Stomach (tissue), 8 donors: ENCODE measurements at regions not wholly inside any gene's neighbourhood (a gene's known extent, or its start where the extent isn't known, plus 50 kb on each side); places are given as distances from the start of the nearest gene placed in this dataset.
"Not testable (repeated sequence)": the region's sequence is repeated elsewhere in the genome, so short reads cannot be mapped to it uniquely, and the experiment has no call there.

ENCODE experiments used
- DNase-seq, 2 donors: peaks; one replicate each; pipeline versions ENCODE4 v3.0.0 to v3.0.0-alpha.2; 2013 to 2019
- H3K27ac ChIP-seq, 5 donors: fragments of 200-600 bp in 4 of 5; sonication (generic) in 4 of 5; one replicate each; pipeline ENCODE4 v1.5.1; 2013 to 2019; ENCODE audit warnings: mild to moderate bottlenecking in 1 of 5, moderate library complexity in 1 of 5
- H3K27me3 ChIP-seq, 3 donors: fragments of 200-600 bp; sonication (generic); one replicate each; pipeline ENCODE4 v1.5.1; 2017 to 2019; ENCODE audit warnings: mixed run types in 1 of 3
- H3K36me3 ChIP-seq, 4 donors: fragments of 200-600 bp; sonication (generic); 1 replicate in 3 of 4; 2 replicates in 1 of 4; pipeline ENCODE4 v1.5.1; 2016 to 2019
- H3K4me1 ChIP-seq, 4 donors: fragments of 200-600 bp; sonication (generic); one replicate each; pipeline ENCODE4 v1.5.1; 2016 to 2019
- H3K4me3 ChIP-seq, 4 donors: fragments of 200-600 bp; sonication (generic) in 3 of 4; one replicate each; pipeline ENCODE4 v1.5.1; 2016 to 2019; ENCODE audit warnings: mild to moderate bottlenecking in 1 of 4
- H3K9me3 ChIP-seq, 4 donors: fragments of 200-600 bp; sonication (generic); one replicate each; pipeline ENCODE4 v1.5.1; 2016 to 2019
- EP300 ChIP-seq: sonication (generic); formaldehyde crosslinking; IDR thresholded peaks from one replicate; pipeline ENCODE4 v1.6.1; 2017; ENCODE audit warnings: antibody characterized with exemption
- POLR2A ChIP-seq, 4 donors: fragments of 450-650 bp; IDR thresholded peaks; one replicate each; pipeline ENCODE4 v1.6.1; 2016; ENCODE audit warnings: antibody characterized with exemption in 4 of 4, control low read depth in 2 of 4, mild to moderate bottlenecking in 1 of 4, moderate library complexity in 1 of 4
- POLR2AphosphoS5 ChIP-seq, 3 donors: sonication (generic); formaldehyde crosslinking; IDR thresholded peaks; one replicate each; pipeline ENCODE4 v1.6.1; 2016; ENCODE audit warnings: antibody characterized with exemption in 3 of 3
- WGBS, 5 donors: extraction: QIAGEN DNeasy Blood & Tissue Kit in 3 of 5; methylation state at CpG; one replicate each; pipeline versions ENCODE4 v1.1.5 to v1.1.7; 2013 to 2018; 5-methylcytosine and 5-hydroxymethylcytosine counted together
- intact Hi-C: fragments of 100-400 bp; cut with DNase I; formaldehyde crosslinking; loops from one replicate; pipeline ENCODE4 v1.15.1; 2023; ENCODE audit warnings: low total_unique reads
- TF ChIP-seq, protein P1 (sequence below), 7 experiments: fragments of 450-650 bp in 4 of 7; fragments of 200-600 bp in 3 of 7; sonication (generic) in 3 of 7; IDR thresholded peaks; one replicate each; pipeline ENCODE4 v1.5.1; 2016 to 2019; ENCODE audit warnings: antibody characterized with exemption in 7 of 7, control low read depth in 2 of 7, mild to moderate bottlenecking in 1 of 7
- donor health status: healthy with polysubstance abuse.
- donor health status: Bipolar disorder and iron deficiency.
- donor health status: healthy.

DNA sequence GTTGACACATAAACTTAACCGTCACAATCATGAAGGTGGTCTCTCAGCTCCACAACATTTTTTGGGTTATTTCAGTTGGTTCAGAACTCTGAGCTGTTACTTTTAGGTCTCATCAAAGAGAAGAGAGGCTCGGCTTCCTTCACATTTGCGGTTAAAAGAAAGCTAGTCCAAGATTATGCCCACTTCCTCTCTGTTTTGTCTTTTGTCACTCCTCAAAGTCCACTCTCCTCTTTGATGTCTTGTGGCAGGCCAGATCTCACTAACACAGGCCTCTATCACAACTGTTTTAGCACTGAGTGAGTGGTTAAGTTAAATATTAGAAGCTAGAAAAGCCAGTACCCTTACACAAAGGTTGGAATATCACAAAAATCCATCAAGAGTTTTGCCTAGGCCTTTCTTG, 195.7 kb downstream of the FCRL5 start:
- DNase-seq: no peak
- Histone ChIP-seq H3K36me3 (no peaks in the 10 kb centered on the region), H3K4me3 (no peak overlapping the region), H3K27ac (no peak overlapping the region), H3K4me1 (peaks cover 0 to 7% (median 0%) of the 10 kb centered on the region in 4 donors), H3K9me3 (no peaks in the 10 kb centered on the region), H3K27me3 (no peaks in the 10 kb centered on the region)
- intact Hi-C loops: no loop called here
- WGBS, 5 donors: 81 to 91% (median 89%) methylated on average over 3 of the region's 3 CpGs
- TF ChIP-seq, protein P1, sequence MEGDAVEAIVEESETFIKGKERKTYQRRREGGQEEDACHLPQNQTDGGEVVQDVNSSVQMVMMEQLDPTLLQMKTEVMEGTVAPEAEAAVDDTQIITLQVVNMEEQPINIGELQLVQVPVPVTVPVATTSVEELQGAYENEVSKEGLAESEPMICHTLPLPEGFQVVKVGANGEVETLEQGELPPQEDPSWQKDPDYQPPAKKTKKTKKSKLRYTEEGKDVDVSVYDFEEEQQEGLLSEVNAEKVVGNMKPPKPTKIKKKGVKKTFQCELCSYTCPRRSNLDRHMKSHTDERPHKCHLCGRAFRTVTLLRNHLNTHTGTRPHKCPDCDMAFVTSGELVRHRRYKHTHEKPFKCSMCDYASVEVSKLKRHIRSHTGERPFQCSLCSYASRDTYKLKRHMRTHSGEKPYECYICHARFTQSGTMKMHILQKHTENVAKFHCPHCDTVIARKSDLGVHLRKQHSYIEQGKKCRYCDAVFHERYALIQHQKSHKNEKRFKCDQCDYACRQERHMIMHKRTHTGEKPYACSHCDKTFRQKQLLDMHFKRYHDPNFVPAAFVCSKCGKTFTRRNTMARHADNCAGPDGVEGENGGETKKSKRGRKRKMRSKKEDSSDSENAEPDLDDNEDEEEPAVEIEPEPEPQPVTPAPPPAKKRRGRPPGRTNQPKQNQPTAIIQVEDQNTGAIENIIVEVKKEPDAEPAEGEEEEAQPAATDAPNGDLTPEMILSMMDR (IDR thresholded peaks at IDR 0.05): no peak
- TF ChIP-seq EP300 (no peak), POLR2AphosphoS5 (IDR thresholded peaks at IDR 0.05) (no peak), POLR2A (IDR thresholded peaks at IDR 0.05) (no peak)

DNA sequence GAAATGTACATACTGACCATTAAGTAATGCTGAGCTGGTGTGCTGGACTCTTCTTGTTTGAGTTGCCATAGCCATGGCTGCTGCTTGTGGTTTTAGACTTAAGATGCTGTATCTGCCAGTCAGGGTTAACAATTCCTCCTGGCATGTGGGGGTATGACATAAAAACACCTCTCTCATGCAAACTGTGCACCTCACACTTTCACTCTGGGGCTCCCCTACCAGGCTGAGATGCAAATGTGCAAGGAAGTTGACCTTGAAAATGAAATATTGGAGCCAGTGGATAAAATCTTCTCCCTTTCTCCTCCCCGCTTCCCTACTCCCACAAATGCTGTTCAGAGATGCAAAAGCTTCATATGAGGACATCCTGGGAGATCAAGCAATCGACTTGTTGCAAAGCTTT, 198.8 kb downstream of the FCRL5 start:
- Histone ChIP-seq H3K36me3 (no peaks in the 10 kb centered on the region), H3K4me1 (no peaks in the 10 kb centered on the region), H3K27ac (no peak overlapping the region), H3K4me3 (no peak overlapping the region), H3K27me3 (no peaks in the 10 kb centered on the region), H3K9me3 (no peaks in the 10 kb centered on the region)
- intact Hi-C loops: no loop called here
- no peak for TF ChIP-seq POLR2A (IDR thresholded peaks at IDR 0.05)
- TF ChIP-seq EP300: no peak
- TF ChIP-seq, protein P1 (IDR thresholded peaks at IDR 0.05): no peak
- TF ChIP-seq POLR2AphosphoS5 (IDR thresholded peaks at IDR 0.05): no peak
- no peak for DNase-seq
- WGBS, 5 donors: 70 to 88% (median 82%) methylated on average over 2 of the region's 2 CpGs

DNA sequence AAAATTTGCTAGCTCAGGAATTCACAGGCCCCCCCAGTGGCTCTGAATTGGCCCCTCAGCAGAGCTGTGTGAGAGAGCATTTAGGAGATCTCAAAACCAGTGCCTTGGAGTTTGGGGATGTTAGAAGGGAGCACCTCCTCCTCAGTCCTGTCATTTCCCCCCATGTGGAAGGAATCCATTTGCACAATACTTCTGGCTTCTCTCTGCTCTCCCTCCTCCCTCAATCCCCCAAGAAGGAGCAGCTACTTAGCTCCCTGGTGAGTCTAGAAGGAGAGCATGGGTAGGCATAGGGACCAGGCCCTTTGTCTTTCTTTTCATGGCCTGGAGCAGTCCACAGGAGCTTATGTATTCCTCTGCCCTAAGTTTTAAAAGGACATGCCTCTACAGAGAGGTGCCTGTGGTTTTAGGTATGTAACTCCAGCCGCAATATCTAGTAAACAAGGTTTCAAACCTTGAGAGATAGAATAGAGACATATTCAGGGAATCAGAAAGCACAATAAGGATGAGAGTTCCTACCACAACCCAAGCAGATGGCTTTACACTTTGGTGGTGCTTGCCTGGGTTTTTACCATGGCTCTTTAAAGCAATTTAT, 199.4 kb downstream of the FCRL5 start:
- no peaks in the 10 kb centered on the region for H3K36me3 ChIP-seq
- TF ChIP-seq POLR2A (IDR thresholded peaks at IDR 0.05) (no peak), POLR2AphosphoS5 (IDR thresholded peaks at IDR 0.05) (no peak), EP300 (no peak)
- TF ChIP-seq, protein P1 (IDR thresholded peaks at IDR 0.05): no peak
- H3K4me3 ChIP-seq: no peak overlapping the region
- no peak overlapping the region for H3K27ac ChIP-seq
- peaks cover 0 to 6% (median 0%) of the 10 kb centered on the region in 3 donors for H3K27me3 ChIP-seq
- H3K4me1 ChIP-seq: no peaks in the 10 kb centered on the region
- intact Hi-C loops: no loop called here
- H3K9me3 ChIP-seq: no peaks in the 10 kb centered on the region
- whole genome bisulfite sequencing, 5 donors: 91 to 100% (median 93%) methylated on average over 1 of the region's 1 CpG
- no peak for DNase-seq

DNA sequence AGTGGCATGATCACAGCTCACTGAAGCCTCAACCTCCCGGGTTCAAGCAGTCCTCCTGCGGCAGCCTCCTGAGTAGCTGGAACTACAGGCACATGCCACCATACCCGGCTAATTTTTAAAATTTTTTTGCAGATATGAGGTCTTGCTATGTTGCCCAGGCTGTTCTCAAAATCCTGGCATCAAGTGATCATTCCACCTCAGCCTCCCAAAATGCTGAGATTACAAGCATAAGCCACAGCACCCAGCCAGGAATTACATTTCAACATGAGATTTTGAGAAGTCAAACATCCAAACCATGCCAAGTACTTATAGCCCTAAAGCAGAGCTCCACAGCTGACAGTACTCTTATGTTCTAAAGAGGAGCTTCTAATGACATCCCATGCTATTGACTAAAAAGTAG, 200.1 kb downstream of the FCRL5 start:
- 92 to 100% (median 95%) methylated on average over 3 of the region's 3 CpGs for WGBS, 5 donors
- DNase-seq: no peak
- TF ChIP-seq EP300: no peak
- TF ChIP-seq POLR2AphosphoS5 (IDR thresholded peaks at IDR 0.05): no peak
- TF ChIP-seq, protein P1 (IDR thresholded peaks at IDR 0.05): no peak
- no peak for TF ChIP-seq POLR2A (IDR thresholded peaks at IDR 0.05)
- Histone ChIP-seq H3K4me1 (no peaks in the 10 kb centered on the region), H3K27ac (no peak overlapping the region), H3K4me3 (no peak overlapping the region), H3K9me3 (no peaks in the 10 kb centered on the region), H3K27me3 (peaks cover 0 to 12% (median 0%) of the 10 kb centered on the region in 3 donors), H3K36me3 (no peaks in the 10 kb centered on the region)
- intact Hi-C loops: no loop called here

DNA sequence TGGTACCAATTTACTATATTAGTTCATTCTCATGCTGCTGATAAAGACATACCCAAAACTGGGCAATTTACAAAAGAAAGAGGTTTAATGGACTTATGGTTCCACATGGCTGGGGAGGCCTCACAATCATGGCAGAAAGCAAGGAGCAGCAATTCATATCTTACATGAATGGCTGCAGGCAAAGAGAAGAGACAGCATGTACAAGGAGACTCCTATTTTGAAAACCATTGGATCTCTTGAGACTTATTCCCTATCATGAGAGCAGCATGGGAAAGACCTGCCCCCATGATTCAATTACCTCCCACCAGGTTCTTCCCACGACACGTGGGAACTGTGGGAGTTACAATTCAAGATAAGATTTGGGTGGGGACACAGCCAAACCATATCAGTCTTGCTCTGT, 200.5 kb downstream of the FCRL5 start:
- H3K27me3 ChIP-seq: peaks cover 0 to 13% (median 0%) of the 10 kb centered on the region in 3 donors
- DNase-seq: not testable (repeated sequence)

More for the DNA sequence above, 200.5 kb downstream of the FCRL5 start:
- WGBS, 5 donors: 51 to 78% (median 55%) methylated on average over 2 of the region's 2 CpGs
- H3K9me3 ChIP-seq, H3K4me1 ChIP-seq, intact Hi-C loops, H3K36me3 ChIP-seq, H3K4me3 ChIP-seq, H3K27ac ChIP-seq: not testable (repeated sequence)
